ENCODE measurements at regions not wholly inside any gene's neighbourhood (a gene's known extent, or its start where the extent isn't known, plus 50 kb on each side); places are given as distances from the start of the nearest gene placed in this dataset.

GRCh38 chr6:140438346-140438735, 1063.9 kb upstream of the CITED2 start:
- Histone ChIP-seq H3K4me1 (peaks cover 5 to 22% (median 6%) of the 10 kb centered on the region in 3 donors), H3K36me3 (no peaks in the 10 kb centered on the region), H3K27me3 (no peaks in the 10 kb centered on the region), H3K9me3 (peaks cover 0 to 12% (median 0%) of the 10 kb centered on the region in 3 donors), H3K4me3 (no peak overlapping the region), H3K27ac (no peak overlapping the region)
- DNase-seq = no peak
- 78 to 84% methylated on average over 2 of the region's 2 CpGs for WGBS, 2 donors
- TF ChIP-seq POLR2A (IDR thresholded peaks at IDR 0.05) = no peak
- TF ChIP-seq CTCF (IDR thresholded peaks at IDR 0.05) = no peak
- intact Hi-C loops (cut with DNase I) = no loop called here

GRCh38 chr6:140437619-140438345, 1063.3 kb upstream of the CITED2 start:
- Histone ChIP-seq H3K36me3 (no peaks in the 10 kb centered on the region), H3K27me3 (no peaks in the 10 kb centered on the region), H3K27ac (no peak overlapping the region), H3K9me3 (peaks cover 0 to 12% (median 0%) of the 10 kb centered on the region in 3 donors), H3K4me1 (peaks cover 5 to 22% (median 6%) of the 10 kb centered on the region in 3 donors), H3K4me3 (no peak overlapping the region)
- no peak for DNase-seq
- TF ChIP-seq CTCF (IDR thresholded peaks at IDR 0.05) = no peak
- no peak for TF ChIP-seq POLR2A (IDR thresholded peaks at IDR 0.05)
- intact Hi-C loops (cut with DNase I) = no loop called here
- 57 to 68% methylated on average over 5 of the region's 5 CpGs for WGBS, 2 donors

- intact Hi-C loops (cut with DNase I) = no loop called here
- WGBS, 2 donors = 24 to 41% methylated on average over 2 of the region's 2 CpGs
- TF ChIP-seq POLR2A (IDR thresholded peaks at IDR 0.05) (no peak), CTCF (IDR thresholded peaks at IDR 0.05) (no peak)
- Histone ChIP-seq H3K9me3 (peaks cover 0 to 12% (median 0%) of the 10 kb centered on the region in 3 donors), H3K4me3 (no peak overlapping the region), H3K27me3 (no peaks in the 10 kb centered on the region), H3K4me1 (peaks cover 5 to 22% (median 6%) of the 10 kb centered on the region in 3 donors), H3K36me3 (no peaks in the 10 kb centered on the region), H3K27ac (peak overlapping the region in 1 of 4 donors; percentile 34)
- DNase-seq = no peak
These were observed 1061.8 kb upstream of the CITED2 start for GRCh38 chr6:140436023-140436811.

- Histone ChIP-seq H3K27me3 (no peaks in the 10 kb centered on the region), H3K9me3 (peaks cover 0 to 12% (median 0%) of the 10 kb centered on the region in 3 donors), H3K36me3 (no peaks in the 10 kb centered on the region), H3K4me3 (no peak overlapping the region), H3K4me1 (peaks cover 5 to 22% (median 6%) of the 10 kb centered on the region in 3 donors), H3K27ac (peak overlapping the region in 1 of 4 donors; percentile 34)
- intact Hi-C loops (cut with DNase I) = no loop called here
- no peak for TF ChIP-seq CTCF (IDR thresholded peaks at IDR 0.05)
- TF ChIP-seq POLR2A (IDR thresholded peaks at IDR 0.05) = no peak
- no peak for DNase-seq
These were observed 1060.3 kb upstream of the CITED2 start for GRCh38 chr6:140434761-140435160.

- DNase-seq = no peak
- Histone ChIP-seq H3K9me3 (peaks cover 0 to 12% (median 0%) of the 10 kb centered on the region in 3 donors), H3K4me1 (peaks cover 2 to 18% (median 5%) of the 10 kb centered on the region in 3 donors), H3K27me3 (no peaks in the 10 kb centered on the region), H3K36me3 (no peaks in the 10 kb centered on the region), H3K27ac (no peak overlapping the region), H3K4me3 (no peak overlapping the region)
- 80 to 84% methylated on average over 4 of the region's 4 CpGs for WGBS, 2 donors
- TF ChIP-seq CTCF (IDR thresholded peaks at IDR 0.05) = no peak
- no peak for TF ChIP-seq POLR2A (IDR thresholded peaks at IDR 0.05)
- intact Hi-C loops (cut with DNase I) = no loop called here
These were observed 1058.6 kb upstream of the CITED2 start for GRCh38 chr6:140433072-140433471.
